Neuronal stem cell (in vitro differentiated cells): ENCODE measurements at regions not wholly inside any gene's neighbourhood (a gene's known extent, or its start where the extent isn't known, plus 50 kb on each side); places are given as distances from the start of the nearest gene placed in this dataset.
A peak's percentile ranks its signal among the peaks of the same experiment; 100 is the strongest.

Experiments
- DNase-seq: peaks from one replicate; pipeline ENCODE4 v3.0.0-alpha.2; 2013; ENCODE audit warnings: low spot score
- H2AFZ ChIP-seq: one replicate; pipeline ENCODE4 v1.6.1; 2013; ENCODE audit warnings: mild to moderate bottlenecking, low read length, inconsistent platforms
- H2AK5ac ChIP-seq: 2 replicates; pipeline ENCODE4 v1.6.1; 2013; ENCODE audit warnings: low read depth, mild to moderate bottlenecking, inconsistent platforms, low read length, moderate library complexity, mixed read lengths
- H2BK120ac ChIP-seq: 2 replicates; pipeline ENCODE4 v1.6.1; 2013; ENCODE audit warnings: low read depth, mild to moderate bottlenecking, inconsistent platforms, low read length, moderate library complexity, mixed read lengths
- H2BK12ac ChIP-seq: one replicate; pipeline ENCODE4 v1.6.1; 2013; ENCODE audit warnings: low read length, inconsistent platforms
- H2BK15ac ChIP-seq: 2 replicates; pipeline ENCODE4 v1.6.1; 2013; ENCODE audit warnings: mild to moderate bottlenecking, low read length, inconsistent platforms, mixed read lengths
- H2BK5ac ChIP-seq: one replicate; pipeline ENCODE4 v1.6.1; 2013; ENCODE audit warnings: inconsistent platforms, mild to moderate bottlenecking, low read length, moderate library complexity
- H3K14ac ChIP-seq: one replicate; pipeline ENCODE4 v1.6.1; 2013; ENCODE audit warnings: low read length, inconsistent platforms
- H3K18ac ChIP-seq: 2 replicates; pipeline ENCODE4 v1.6.1; 2013; ENCODE audit warnings: low read length, inconsistent platforms
- H3K23ac ChIP-seq: 2 replicates; pipeline ENCODE4 v1.6.1; 2013; ENCODE audit warnings: low read depth, mild to moderate bottlenecking, mixed read lengths, low read length, inconsistent platforms; ENCODE audit not compliant: poor library complexity
- H3K27ac ChIP-seq: replicated peaks from 3 replicates; pipeline ENCODE4 v1.5.1; 2013; ENCODE audit warnings: low read length, inconsistent platforms
- H3K27me3 ChIP-seq, 3 experiments: 2 replicates each; pipeline ENCODE4 v1.6.1; 2013; ENCODE audit warnings: low read length in 3 of 3, mild to moderate bottlenecking in 2 of 3, inconsistent platforms in 1 of 3, low read depth in 1 of 3, mixed read lengths in 1 of 3, moderate library complexity in 1 of 3; ENCODE audit not compliant: control insufficient read depth in 3 of 3, insufficient read depth in 3 of 3
- H3K36me3 ChIP-seq, 2 donors: replicated peaks in 1 of 2; 2 replicates each; pipeline ENCODE4 v1.6.1; 2013; ENCODE audit warnings: low read length in 2 of 2; ENCODE audit not compliant: control insufficient read depth in 2 of 2, insufficient read depth in 2 of 2
- H3K4ac ChIP-seq: 2 replicates; pipeline ENCODE4 v1.6.1; 2013; ENCODE audit warnings: inconsistent platforms, mild to moderate bottlenecking, low read length, moderate library complexity
- H3K4me1 ChIP-seq, 2 donors: 1 replicate in 1 of 2; 2 replicates in 1 of 2; pipeline ENCODE4 v1.6.1; 2013; ENCODE audit warnings: low read length in 2 of 2, low read depth in 1 of 2; ENCODE audit not compliant: control insufficient read depth in 2 of 2, insufficient read depth in 1 of 2
- H3K4me2 ChIP-seq: one replicate; pipeline ENCODE4 v1.6.1; 2013; ENCODE audit warnings: mild to moderate bottlenecking, low read length, inconsistent platforms; ENCODE audit not compliant: insufficient read depth, poor library complexity, severe bottlenecking
- H3K4me3 ChIP-seq, 2 donors: 2 replicates each; pipeline ENCODE4 v1.5.1; 2013; ENCODE audit warnings: low read length in 2 of 2, mild to moderate bottlenecking in 2 of 2, inconsistent platforms in 1 of 2, moderate library complexity in 1 of 2
- H3K79me1 ChIP-seq: one replicate; pipeline ENCODE4 v1.6.1; 2013; ENCODE audit warnings: low read depth, mild to moderate bottlenecking, inconsistent platforms, low read length, moderate library complexity
- H3K9ac ChIP-seq: one replicate; pipeline ENCODE4 v1.6.1; 2013; ENCODE audit warnings: mild to moderate bottlenecking, low read depth, low read length, inconsistent platforms; ENCODE audit not compliant: poor library complexity
- H3K9me3 ChIP-seq, 2 donors: replicated peaks in 1 of 2; 2 replicates each; pipeline versions ENCODE3 to v1.6.1; 2013; ENCODE audit warnings: low read length in 2 of 2, mild to moderate bottlenecking in 2 of 2, inconsistent platforms in 1 of 2, low read depth in 1 of 2, mixed read lengths in 1 of 2, moderate library complexity in 1 of 2; ENCODE audit not compliant: control insufficient read depth in 2 of 2, insufficient read depth in 1 of 2
- H4K8ac ChIP-seq: one replicate; pipeline ENCODE4 v1.6.1; 2013; ENCODE audit warnings: low read depth, mild to moderate bottlenecking, inconsistent platforms, low read length, moderate library complexity
- H4K91ac ChIP-seq: one replicate; pipeline ENCODE4 v1.6.1; 2013; ENCODE audit warnings: low read length, low read depth, mild to moderate bottlenecking, inconsistent platforms; ENCODE audit not compliant: poor library complexity
- WGBS, 2 donors: extraction: QIAGEN DNeasy Blood & Tissue Kit; methylation state at CpG; one replicate each; pipeline ENCODE4 v1.1.7; 2013; ENCODE audit warnings: missing lambda C conversion rate in 2 of 2, mixed read lengths in 1 of 2; ENCODE audit not compliant: insufficient read length in 2 of 2, insufficient replicate concordance in 1 of 2; ENCODE audit errors: extremely low coverage in 2 of 2; 5-methylcytosine and 5-hydroxymethylcytosine counted together

- H3K18ac ChIP-seq = peak overlapping the region; percentile 20
- H2AFZ ChIP-seq = no peak overlapping the region
- no peak overlapping the region for H3K4ac ChIP-seq
- H3K4me2 ChIP-seq = no peak overlapping the region
- H3K36me3 ChIP-seq = no peaks in the 10 kb centered on the region
- H3K4me1 ChIP-seq = no peaks in the 10 kb centered on the region
- no peaks in the 10 kb centered on the region for H3K27me3 ChIP-seq
- no peak overlapping the region for H2BK12ac ChIP-seq
- no peaks in the 10 kb centered on the region for H3K79me1 ChIP-seq
- no peak overlapping the region for H3K14ac ChIP-seq
- H4K91ac ChIP-seq = no peak overlapping the region
- H2AK5ac ChIP-seq = no peak overlapping the region
- H2BK120ac ChIP-seq = no peak overlapping the region
- no peak overlapping the region for H3K27ac ChIP-seq
- H3K23ac ChIP-seq = no peak overlapping the region
- no peak overlapping the region for H2BK5ac ChIP-seq
- H4K8ac ChIP-seq = no peak overlapping the region
- H3K9ac ChIP-seq = no peak overlapping the region
- H3K4me3 ChIP-seq = no peak overlapping the region
- no peak for DNase-seq
- no peak overlapping the region for H2BK15ac ChIP-seq
- H3K9me3 ChIP-seq = no peaks in the 10 kb centered on the region
- WGBS, 2 donors = no CpG with 5 or more reads among the region's 3 CpGs
These were observed 189.9 kb upstream of the AJAP1 start for GRCh38 chr1:4464478-4464877.

- Histone ChIP-seq H3K9me3 (peaks cover 0 to 2% of the 10 kb centered on the region in 2 donors), H3K79me1 (no peaks in the 10 kb centered on the region), H3K14ac (no peak overlapping the region), H2BK15ac (no peak overlapping the region), H3K18ac (peak overlapping the region; percentile 31), H4K8ac (no peak overlapping the region), H3K4me1 (no peaks in the 10 kb centered on the region), H3K4me2 (no peak overlapping the region), H3K9ac (peak overlapping the region; percentile 38), H3K4me3 (no peak overlapping the region), H3K23ac (no peak overlapping the region), H3K27ac (no peak overlapping the region), H2BK120ac (peak overlapping the region; percentile 82), H3K27me3 (no peaks in the 10 kb centered on the region), H2AFZ (no peak overlapping the region), H3K4ac (no peak overlapping the region), H2AK5ac (no peak overlapping the region), H2BK12ac (no peak overlapping the region), H2BK5ac (no peak overlapping the region), H4K91ac (no peak overlapping the region), H3K36me3 (no peaks in the 10 kb centered on the region)
- no peak for DNase-seq
- WGBS, 2 donors = no CpG with 5 or more reads among the region's 8 CpGs
These were observed 187.2 kb upstream of the AJAP1 start for GRCh38 chr1:4467241-4467640.

GRCh38 chr1:4468386-4468785, 186.0 kb upstream of the AJAP1 start:
- H3K36me3 ChIP-seq = no peaks in the 10 kb centered on the region
- H3K14ac ChIP-seq = no peak overlapping the region
- no peaks in the 10 kb centered on the region for H3K79me1 ChIP-seq
- DNase-seq = no peak
- H2BK12ac ChIP-seq = no peak overlapping the region
- WGBS, 2 donors = no CpG with 5 or more reads among the region's 8 CpGs
- H2BK15ac ChIP-seq = no peak overlapping the region
- H3K23ac ChIP-seq = no peak overlapping the region
- no peak overlapping the region for H2AFZ ChIP-seq
- no peak overlapping the region for H3K4me3 ChIP-seq
- peaks cover 0 to 2% of the 10 kb centered on the region in 2 donors for H3K9me3 ChIP-seq
- H2BK5ac ChIP-seq = no peak overlapping the region
- H2BK120ac ChIP-seq = no peak overlapping the region
- H3K9ac ChIP-seq = no peak overlapping the region
- H2AK5ac ChIP-seq = no peak overlapping the region
- H3K4ac ChIP-seq = no peak overlapping the region
- H3K4me2 ChIP-seq = no peak overlapping the region
- H3K4me1 ChIP-seq = no peaks in the 10 kb centered on the region
- no peak overlapping the region for H4K91ac ChIP-seq
- no peak overlapping the region for H3K18ac ChIP-seq
- H3K27ac ChIP-seq = no peak overlapping the region
- H3K27me3 ChIP-seq = no peaks in the 10 kb centered on the region
- H4K8ac ChIP-seq = no peak overlapping the region

GRCh38 chr1:4468804-4469514, 185.4 kb upstream of the AJAP1 start:
- Histone ChIP-seq H3K27ac (no peak overlapping the region), H3K9me3 (peaks cover 0 to 2% of the 10 kb centered on the region in 2 donors), H4K91ac (no peak overlapping the region)

More at GRCh38 chr1:4468804-4469514, 185.4 kb upstream of the AJAP1 start:
- peak overlapping the region; percentile 50 for H2BK12ac ChIP-seq
- no peak overlapping the region for H2AFZ ChIP-seq
- H3K4me2 ChIP-seq = no peak overlapping the region
- peak overlapping the region; percentile 1 for H3K18ac ChIP-seq
- DNase-seq = no peak
- H3K4ac ChIP-seq = no peak overlapping the region
- H3K9ac ChIP-seq = no peak overlapping the region
- H4K8ac ChIP-seq = no peak overlapping the region
- no CpG with 5 or more reads among the region's 9 CpGs for WGBS, 2 donors
- H3K36me3 ChIP-seq = no peaks in the 10 kb centered on the region
- no peak overlapping the region for H3K14ac ChIP-seq
- no peaks in the 10 kb centered on the region for H3K79me1 ChIP-seq
- no peak overlapping the region for H2AK5ac ChIP-seq
- H3K4me3 ChIP-seq = no peak overlapping the region
- H3K23ac ChIP-seq = no peak overlapping the region
- H3K27me3 ChIP-seq = no peaks in the 10 kb centered on the region
- no peak overlapping the region for H2BK15ac ChIP-seq
- no peak overlapping the region for H2BK120ac ChIP-seq
- H3K4me1 ChIP-seq = no peaks in the 10 kb centered on the region
- no peak overlapping the region for H2BK5ac ChIP-seq
